BJ (cell line): ENCODE measurements at regions not wholly inside any gene's neighbourhood (a gene's known extent, or its start where the extent isn't known, plus 50 kb on each side); places are given as distances from the start of the nearest gene placed in this dataset.
"Not testable (repeated sequence)": the region's sequence is repeated elsewhere in the genome, so short reads cannot be mapped to it uniquely, and the experiment has no call there.

Source experiments
- CTCF ChIA-PET: fragments of 350-600 bp; formaldehyde crosslinking; extraction: SDS; loops from one replicate; lab custom pipeline; 2021; ENCODE audit warnings: antibody characterized with exemption, inconsistent platforms; lab: Yijun Ruan, JAX
- POLR2A ChIA-PET: fragments of 300-600 bp; sonication (Branson Sonifier 250); formaldehyde crosslinking; extraction: SDS; loops from one replicate; lab custom pipeline; 2021; ENCODE audit warnings: antibody characterized with exemption; lab: Charles Lee
- DNase-seq: peaks from one replicate; pipeline ENCODE4 v3.0.0-alpha.2; 2011; ENCODE audit warnings: low read depth
- H3K27me3 ChIP-seq: 2 replicates; pipeline ENCODE4 v1.6.0; 2011; ENCODE audit warnings: low read length; ENCODE audit not compliant: control insufficient read depth, insufficient read depth
- H3K36me3 ChIP-seq: 2 replicates; pipeline ENCODE4 v1.5.1; 2011; ENCODE audit warnings: low read length; ENCODE audit not compliant: control insufficient read depth, insufficient read depth
- H3K4me3 ChIP-seq: 2 replicates; pipeline ENCODE4 v1.5.1; 2011; ENCODE audit warnings: low read depth, mild to moderate bottlenecking, control low read depth, low read length
- CTCF ChIP-seq: IDR thresholded peaks from 2 replicates; pipeline ENCODE4 v1.5.1; 2011; ENCODE audit warnings: low read depth, mild to moderate bottlenecking, control low read depth, inconsistent platforms, low read length, moderate library complexity; ENCODE audit not compliant: insufficient read depth

DNA sequence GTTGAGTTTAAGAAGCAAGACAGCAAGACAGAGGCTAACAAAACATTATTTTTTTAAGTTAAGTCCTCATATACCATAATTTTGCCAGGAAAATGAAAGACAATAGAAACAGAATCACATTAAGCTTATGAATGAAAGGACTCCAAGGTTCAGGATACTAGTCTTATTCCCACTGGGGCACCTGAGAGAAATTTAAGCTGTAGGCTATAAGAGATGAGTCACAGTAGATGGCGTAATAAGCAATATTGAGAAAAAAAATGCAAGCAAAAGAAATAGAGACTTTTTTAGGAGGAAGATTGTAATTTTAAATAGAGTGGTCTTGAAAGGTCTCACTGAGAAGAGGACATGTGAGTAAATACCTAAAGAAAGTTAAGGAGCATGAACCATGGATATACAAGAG lies 57.1 kb upstream of the KIF2B start:
- no peak for TF ChIP-seq CTCF
- POLR2A ChIA-PET, result no interaction called here
- no peak for DNase-seq
- Histone ChIP-seq H3K4me3 (no peak overlapping the region), H3K27me3 (no peaks in the 10 kb centered on the region), H3K36me3 (no peaks in the 10 kb centered on the region)
- CTCF ChIA-PET, result no interaction called here

- ChIA-PET CTCF (no interaction called here), POLR2A (no interaction called here)
- TF ChIP-seq CTCF, result no peak
- no peak overlapping the region for H3K4me3 ChIP-seq
- DNase-seq, result no peak
- H3K36me3 ChIP-seq, result no peaks in the 10 kb centered on the region
- H3K27me3 ChIP-seq, result no peaks in the 10 kb centered on the region
Measured at GRCh38 chr17:53765129-53765528, 57.6 kb upstream of the KIF2B start.

DNA sequence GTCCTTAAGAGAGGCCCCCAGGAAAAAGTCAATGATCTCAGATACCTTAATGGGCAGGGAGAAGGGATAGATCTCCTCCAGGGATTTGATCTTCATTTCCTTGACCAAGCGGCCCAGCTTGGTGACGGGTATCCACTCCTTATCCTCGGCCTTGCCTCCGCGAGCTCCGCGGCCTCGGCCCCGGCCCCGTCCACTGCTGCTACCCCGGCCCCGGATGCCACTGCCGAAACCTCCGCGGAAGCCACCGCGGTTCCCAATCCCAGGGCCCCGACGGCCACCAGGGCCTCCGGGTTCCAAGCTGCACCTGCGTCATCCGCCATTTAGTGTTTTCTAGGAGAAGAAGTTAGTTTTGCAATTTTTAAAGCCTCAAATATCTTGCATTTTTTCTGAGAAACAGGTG lies 65.2 kb upstream of the KIF2B start:
- POLR2A ChIA-PET, result no interaction called here
- Histone ChIP-seq H3K36me3 (no peaks in the 10 kb centered on the region), H3K4me3 (no peak overlapping the region), H3K27me3 (no peaks in the 10 kb centered on the region)
- no peak for DNase-seq
- CTCF ChIA-PET, result no interaction called here
- no peak for TF ChIP-seq CTCF

DNA sequence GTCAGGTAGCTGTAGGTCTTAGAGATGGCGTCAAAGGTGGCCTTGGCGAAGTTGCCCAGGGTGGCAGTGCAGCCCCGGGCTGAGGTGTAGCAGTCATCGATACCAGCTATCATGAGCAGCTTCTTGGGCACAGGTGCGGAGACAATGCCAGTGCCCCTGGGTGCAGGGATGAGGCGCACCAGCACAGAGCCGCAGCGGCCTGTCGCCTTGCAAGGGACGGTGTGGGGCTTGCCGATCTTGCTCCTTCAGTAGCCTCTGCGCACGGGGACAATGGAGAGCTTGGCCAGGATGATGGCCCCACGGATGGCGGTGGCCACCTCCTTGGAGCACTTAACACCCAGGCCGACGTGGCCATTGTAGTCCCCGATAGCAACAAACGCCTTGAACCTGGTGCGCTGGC lies 65.6 kb upstream of the KIF2B start:
- H3K27me3 ChIP-seq, DNase-seq, H3K4me3 ChIP-seq, H3K36me3 ChIP-seq, CTCF ChIA-PET, POLR2A ChIA-PET: not testable (repeated sequence)

- no peak for DNase-seq
- ChIA-PET POLR2A (no interaction called here), CTCF (no interaction called here)
- no peak for TF ChIP-seq CTCF
- H3K27me3 ChIP-seq, result no peaks in the 10 kb centered on the region
- H3K4me3 ChIP-seq, result no peak overlapping the region
- H3K36me3 ChIP-seq, result no peaks in the 10 kb centered on the region
Measured at GRCh38 chr17:53749178-53749577, 73.5 kb upstream of the KIF2B start.

DNA sequence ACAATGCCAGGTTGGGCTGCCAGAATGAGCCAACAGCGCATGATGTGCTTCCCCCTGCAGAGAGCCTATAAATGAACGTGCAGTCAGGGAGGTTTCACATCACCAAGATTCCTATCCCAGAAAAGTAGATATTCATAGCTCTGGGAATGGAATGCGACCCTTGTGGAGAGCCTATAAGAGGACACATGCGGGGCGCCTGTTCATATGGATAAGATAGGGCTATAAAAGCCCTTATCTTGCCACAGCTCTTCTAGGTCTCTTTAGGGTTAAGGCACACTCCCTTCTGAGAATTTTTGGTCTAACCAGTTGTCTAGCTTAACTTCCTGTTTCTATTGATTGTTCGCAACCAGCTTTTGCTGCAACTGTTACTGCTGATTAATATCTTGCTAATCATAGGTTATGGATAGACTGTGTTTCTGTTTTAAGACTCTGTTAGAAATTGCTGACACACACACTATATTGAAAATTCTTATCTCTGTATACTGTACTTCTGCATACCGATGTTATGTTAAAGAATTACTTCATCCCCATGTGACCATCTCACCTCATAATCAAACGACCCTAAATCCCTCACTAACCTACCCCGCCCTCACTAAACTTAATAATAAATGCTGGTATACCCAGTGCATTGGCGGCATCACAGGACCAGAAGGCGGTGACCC lies 74.4 kb upstream of the KIF2B start:
- H3K36me3 ChIP-seq, CTCF ChIA-PET, POLR2A ChIA-PET, H3K27me3 ChIP-seq, H3K4me3 ChIP-seq, DNase-seq: not testable (repeated sequence)
